GM12873 (cell line): ENCODE measurements at regions not wholly inside any gene's neighbourhood (a gene's known extent, or its start where the extent isn't known, plus 50 kb on each side); places are given as distances from the start of the nearest gene placed in this dataset.

Experiments used
- CTCF ChIP-seq: IDR thresholded peaks from 2 replicates; pipeline ENCODE4 v1.5.1; 2012; ENCODE audit warnings: low read depth, mild to moderate bottlenecking, moderate library complexity, low read length, control low read depth; ENCODE audit not compliant: insufficient read depth; ENCODE audit errors: missing control alignments

GRCh38 chr15:38755718-38756117 lies 191.1 kb upstream of the RASGRP1 start:
- no peak for TF ChIP-seq CTCF

- TF ChIP-seq CTCF, result no peak
Observed at GRCh38 chr15:38756441-38756840, 191.8 kb upstream of the RASGRP1 start.

GRCh38 chr15:38758043-38758442 lies 193.4 kb upstream of the RASGRP1 start:
- TF ChIP-seq CTCF, result no peak

- no peak for TF ChIP-seq CTCF
Observed at GRCh38 chr15:38761681-38762080, 197.1 kb upstream of the RASGRP1 start.

GRCh38 chr15:38768970-38769369 lies 204.4 kb upstream of the RASGRP1 start:
- TF ChIP-seq CTCF, result no peak

GRCh38 chr15:38769492-38769891 lies 204.9 kb upstream of the RASGRP1 start:
- no peak for TF ChIP-seq CTCF

GRCh38 chr15:38781196-38781595 lies 216.6 kb upstream of the RASGRP1 start:
- no peak for TF ChIP-seq CTCF
